GM19043 (cell line): ENCODE measurements at regions not wholly inside any gene's neighbourhood (a gene's known extent, or its start where the extent isn't known, plus 50 kb on each side); places are given as distances from the start of the nearest gene placed in this dataset.

Experiments used
- ATAC-seq: cut with Tn5 transposase; IDR thresholded peaks from one replicate; pipeline ENCODE4 v1.9.1; 2021; ENCODE audit warnings: low read depth; ENCODE audit not compliant: unreplicated experiment

DNA sequence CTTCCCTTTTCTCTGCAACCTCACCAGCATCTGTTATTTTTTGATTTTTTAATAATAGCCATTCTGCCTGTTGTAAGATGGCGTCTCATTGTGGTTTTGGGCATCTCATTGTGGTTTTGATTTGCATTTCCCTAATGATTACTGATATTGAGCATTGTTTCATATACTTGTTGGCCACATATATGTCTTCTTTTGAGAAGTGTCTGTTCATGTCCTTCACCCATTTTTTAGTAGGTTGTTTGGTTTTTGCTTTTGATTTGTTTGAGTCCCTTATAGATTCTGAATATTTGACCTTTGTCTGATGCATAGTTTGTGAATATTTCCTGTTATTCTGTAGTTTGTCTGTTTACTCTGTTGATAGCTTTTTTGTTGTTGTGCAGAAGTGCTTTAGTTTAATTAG lies 312.2 kb upstream of the TBC1D5 start:
- ATAC-seq, result no peak

DNA sequence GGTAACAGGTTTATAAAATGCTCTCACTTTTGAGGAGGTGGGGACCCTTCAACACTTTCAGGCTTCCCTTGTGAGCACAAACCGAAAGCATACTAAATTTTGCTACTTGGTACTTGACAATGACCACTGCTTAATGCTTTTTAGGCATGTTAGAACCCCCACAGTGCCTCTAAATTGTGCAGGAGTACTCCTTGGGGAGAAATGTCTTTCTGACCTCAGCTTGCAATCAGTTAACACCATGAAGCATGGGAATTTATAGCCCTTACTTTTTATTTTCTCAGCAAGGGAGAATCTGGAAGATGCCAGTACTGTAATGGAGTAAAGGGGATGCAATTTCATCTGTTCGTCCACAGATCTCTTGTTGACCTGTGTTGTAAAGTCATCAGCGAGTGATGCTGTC lies 308.9 kb upstream of the TBC1D5 start:
- no peak for ATAC-seq

DNA sequence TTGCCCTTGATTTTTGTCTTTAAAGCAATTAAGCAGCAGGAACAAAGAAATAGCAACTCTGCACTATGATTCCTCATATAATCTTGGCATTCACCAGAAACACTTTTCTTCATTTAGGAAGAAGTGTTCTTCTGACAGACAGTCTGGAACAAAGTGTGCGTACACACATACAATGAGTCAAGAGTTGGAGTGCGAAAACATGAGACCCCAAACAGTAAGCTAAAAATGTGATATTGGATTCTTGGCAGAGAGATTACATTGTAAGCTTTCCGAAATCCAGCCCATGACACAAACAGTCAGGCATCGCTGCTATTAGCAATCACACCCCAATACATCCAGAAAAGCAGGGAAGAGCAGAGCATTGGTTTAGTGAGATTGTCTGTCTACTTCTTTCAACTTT lies 306.7 kb upstream of the TBC1D5 start:
- no peak for ATAC-seq

DNA sequence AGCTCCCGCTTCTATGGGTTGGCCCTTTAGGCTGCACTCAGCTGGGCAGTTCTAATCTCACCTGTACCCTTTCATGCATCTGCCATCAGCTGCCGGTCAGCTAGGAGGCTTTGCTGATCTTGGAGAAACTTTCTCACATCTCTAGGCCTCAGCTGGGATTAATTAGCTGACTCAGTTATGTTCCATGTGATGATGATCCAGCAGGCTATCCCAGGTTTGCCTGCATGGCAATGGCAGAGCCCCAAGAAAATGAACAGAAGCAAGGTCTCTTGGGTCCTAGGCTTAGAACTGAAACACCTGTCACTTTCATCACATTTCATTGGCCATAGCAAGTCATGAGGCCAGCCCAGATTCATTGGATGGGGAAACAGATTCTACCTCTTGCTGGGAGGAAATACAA lies 304.6 kb upstream of the TBC1D5 start:
- no peak for ATAC-seq

DNA sequence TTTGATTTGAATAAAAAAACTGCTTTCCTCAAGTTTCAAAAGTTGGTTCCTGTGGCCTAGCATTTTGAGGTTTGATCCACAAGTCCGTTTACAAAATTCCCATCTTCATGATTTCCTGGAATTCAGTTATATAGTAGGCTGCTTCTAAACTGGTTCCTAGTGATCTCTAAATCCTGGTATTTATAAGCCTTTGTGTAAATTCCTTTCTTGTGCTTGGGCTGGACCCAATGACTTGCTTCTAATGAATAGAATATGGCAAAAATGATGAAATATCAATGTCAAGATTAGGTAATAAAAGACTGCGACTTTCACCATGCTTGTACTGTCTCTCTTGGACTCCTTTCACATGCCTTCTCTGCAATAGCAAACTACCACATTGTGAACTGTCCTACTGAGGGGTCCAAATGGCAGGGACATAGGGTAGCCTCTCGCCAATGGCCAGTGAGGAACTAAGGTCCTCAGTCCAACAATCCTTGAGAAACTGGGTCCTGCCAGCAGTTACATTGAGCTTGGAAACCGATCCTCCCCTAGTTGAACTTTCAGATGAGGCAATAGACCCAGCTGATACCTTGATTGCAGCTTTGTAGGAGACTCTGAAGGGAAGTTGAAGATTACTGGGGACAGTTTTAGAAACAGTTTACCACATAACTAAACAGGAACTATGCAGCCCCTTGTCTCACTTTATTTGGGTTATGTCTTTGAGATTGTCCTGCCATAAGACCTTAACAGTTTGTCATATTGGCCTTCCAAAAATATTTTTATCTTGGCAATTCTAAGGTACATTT lies 303.9 kb upstream of the TBC1D5 start:
- no peak for ATAC-seq

DNA sequence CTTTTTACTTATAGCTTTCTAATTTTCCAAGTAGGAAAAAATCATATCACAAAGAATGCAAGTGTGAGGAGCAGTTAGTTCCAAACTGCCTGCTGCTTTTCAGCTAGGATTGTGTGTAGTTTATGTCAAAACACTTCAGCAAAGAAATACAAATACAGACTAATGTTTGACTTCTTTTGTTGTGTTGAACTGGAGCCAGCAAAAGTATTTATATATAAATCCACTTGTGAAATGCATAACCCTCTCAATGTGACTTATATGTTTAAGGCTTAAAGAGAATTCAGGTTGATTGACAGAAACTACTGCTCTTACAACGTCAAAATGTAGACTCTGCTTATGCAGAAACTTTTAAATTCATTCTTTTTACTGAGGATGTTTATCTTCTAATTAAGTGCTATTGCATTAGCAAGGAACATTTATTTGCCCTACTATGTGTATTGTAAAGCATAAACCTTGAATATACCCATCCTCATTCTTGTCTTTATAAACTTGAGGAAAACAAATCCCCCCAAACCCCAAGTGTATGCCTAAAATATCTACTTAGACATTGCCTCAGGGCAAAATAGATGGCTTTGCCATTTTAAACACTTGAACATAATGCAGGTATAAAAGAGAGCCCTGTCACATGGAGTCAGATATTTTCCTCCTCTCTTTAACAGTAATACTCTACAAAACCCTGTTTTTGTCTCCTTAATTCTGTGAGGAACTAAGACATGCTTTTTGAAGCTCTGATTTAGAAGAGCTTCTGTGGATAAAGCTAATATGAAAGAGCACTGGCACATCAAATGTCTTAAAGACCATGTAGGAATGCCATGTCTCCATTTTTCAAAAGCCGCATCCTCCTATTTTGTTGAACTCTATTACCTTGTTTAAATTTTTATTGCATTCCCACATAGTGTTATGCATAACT lies 302.8 kb upstream of the TBC1D5 start:
- no peak for ATAC-seq

DNA sequence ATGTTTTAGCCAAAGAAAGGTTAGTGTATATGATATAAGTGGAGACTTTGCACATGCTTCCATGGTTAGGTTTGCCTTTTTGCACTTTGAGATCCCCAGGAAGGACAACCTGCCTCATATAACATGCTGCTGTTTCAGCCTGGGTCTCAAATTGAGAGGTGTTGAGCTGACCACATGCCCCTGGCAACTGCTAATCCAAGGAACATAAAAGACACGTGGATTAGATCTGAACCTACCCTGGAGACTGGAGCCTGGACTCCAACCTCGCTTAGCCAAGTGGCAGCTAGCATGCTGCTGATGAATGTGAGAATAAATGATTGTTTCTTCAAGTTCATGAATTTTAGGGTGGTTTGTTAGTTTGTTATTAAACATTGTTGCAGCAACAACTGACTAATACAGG lies 301.8 kb upstream of the TBC1D5 start:
- no peak for ATAC-seq

DNA sequence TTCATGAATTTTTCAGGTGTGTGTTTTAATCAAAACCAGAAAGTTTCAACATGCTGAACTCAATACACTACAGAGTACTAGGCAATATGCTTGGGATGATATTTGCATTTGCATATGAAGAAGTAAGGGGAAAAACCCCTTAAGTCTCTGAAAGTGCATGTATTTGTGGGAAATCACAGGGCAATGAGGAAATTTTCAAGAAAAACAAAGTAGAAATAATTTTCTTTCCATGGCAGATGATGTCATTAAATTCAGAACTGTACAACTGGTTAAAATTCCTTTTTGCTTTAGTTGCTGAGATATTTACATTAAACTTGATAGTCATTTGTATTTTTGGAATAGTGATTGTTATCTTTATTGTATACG lies 294.0 kb upstream of the TBC1D5 start:
- no peak for ATAC-seq

DNA sequence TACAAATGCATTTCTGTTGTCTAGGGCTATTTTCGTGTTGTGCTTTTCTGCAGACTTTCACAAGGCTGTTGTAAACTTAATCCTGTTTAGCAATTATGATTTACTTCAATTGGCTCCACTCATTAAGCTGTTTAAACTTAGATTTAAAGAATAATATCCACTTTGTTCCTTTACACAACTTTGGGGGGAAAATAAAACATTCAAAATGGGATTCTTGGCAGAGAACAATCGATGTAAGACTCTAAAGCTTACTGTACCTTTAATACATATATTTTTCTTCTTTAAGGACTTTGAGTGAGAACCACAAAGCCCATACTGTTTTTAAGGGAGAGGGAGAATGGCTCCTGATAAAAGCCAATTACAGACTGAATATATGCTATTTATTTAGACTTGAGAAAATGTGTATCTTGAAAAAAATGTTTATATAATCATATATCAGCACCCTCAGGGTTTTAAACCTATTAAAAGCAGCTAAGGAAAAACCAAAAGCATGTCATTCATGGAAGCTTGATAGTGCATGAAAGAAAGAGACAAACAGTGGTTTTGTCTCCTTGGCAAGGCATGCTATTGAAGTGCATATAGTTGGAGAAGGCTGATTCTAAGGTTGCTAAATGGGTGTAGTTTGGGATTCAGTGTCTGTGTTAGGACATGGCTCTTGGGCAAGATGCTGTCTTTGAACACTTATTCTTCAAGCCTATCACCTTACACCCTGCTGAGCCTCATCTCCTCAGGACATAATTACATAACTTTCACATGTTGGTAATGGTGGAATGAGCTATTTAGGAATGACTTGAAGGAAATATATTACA lies 293.4 kb upstream of the TBC1D5 start:
- ATAC-seq, result no peak

DNA sequence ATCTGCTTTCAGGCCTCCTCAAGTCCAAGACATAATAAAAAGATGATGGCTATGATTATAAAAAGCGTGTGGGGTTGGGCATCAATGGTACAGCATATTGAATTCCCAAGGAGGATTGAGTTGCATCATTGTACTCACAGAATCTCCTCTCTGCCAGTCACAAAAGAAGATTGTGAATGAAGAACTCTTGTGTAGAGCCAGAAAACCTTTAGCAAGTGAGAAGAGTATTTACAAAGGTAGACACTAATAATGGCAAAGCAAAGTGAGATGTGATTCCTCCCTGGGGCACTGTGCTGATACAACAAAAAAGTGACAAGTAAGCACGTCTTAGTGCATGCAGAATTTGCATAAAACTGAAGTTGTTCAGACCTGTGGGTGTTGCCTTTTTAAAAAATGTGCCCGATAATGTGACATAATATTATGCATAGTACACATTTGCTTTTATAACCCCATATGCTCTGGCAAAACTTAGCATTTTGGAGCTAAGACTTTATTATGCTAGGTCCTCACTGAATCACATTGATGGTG lies 291.2 kb upstream of the TBC1D5 start:
- ATAC-seq, result no peak

DNA sequence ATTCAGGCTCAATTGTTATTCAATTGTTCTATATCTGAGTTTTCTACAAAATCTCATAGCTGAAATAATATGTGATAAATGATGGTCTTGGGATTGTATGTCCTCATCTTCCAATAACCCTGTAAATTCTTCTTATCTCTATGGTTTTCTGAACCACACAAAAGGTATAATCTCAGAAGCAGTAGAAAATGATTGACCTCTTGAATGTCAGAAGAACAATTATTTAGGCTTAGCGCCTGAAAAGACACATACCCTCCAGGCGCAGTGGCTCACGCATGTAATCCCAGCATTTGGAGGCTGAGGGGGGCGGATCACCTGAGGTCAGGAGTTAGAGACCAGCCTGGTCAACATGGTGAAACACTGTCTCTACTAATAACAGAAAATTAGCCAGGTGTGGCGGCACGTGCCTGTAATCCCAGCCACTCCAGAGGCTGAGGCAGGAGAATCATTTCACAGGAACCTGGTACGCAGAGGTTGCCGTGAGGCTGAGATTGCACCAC lies 288.0 kb upstream of the TBC1D5 start:
- no peak for ATAC-seq

DNA sequence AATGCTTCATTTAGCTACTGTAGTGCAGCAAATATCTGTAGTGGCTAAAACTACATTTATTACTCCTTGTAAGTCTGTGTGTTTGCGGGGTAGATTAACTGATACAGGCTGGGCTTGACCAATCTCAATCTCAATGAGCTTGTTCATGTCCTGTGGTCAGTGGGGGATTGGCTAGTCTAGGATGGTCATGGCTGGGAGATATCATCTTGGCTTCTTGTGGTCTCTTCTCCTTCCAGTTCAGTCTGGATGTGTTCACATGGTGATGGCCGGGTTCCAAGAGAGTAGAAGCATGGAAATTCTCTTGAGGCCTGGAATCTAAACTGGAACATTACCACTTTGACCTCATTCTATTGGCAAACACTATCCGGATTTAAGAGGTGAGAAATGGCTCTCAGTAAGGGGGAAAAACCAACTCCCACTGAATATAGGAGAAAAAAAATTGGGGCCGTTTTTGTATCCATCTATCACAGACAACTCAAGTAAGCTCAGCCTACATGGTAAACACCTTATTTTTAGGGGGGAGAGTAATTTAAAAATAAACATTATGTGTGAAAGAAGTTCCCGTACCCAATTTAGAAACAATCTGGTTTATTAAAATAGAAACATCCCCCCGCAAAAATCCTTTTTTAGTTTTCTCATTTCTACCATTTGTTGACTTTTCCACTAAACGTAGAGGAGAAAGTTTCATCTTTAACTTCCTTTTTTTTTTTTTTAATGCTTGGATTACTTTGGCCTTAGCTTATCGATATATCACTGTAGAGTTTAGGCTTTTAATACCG lies 284.9 kb upstream of the TBC1D5 start:
- ATAC-seq, result no peak

DNA sequence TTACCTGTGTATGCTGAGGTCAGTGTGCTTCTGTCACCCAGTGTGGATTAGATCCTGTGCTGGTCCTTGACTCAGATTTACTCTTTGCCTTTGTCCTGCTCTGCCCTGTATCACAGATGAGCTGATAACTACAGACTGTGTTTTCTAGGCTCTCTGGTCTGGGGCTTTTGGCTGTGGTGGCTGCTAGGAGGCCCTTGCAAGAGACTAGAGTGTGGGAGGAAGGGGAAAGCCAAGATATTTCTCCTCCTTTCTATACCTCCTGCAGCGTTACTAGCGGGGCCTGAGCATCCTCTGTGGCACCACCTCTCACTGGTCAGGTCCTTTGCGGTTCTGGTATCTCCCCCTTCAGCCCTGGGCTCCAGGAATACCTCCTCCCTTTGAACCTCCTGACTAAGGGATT lies 282.3 kb upstream of the TBC1D5 start:
- no peak for ATAC-seq

DNA sequence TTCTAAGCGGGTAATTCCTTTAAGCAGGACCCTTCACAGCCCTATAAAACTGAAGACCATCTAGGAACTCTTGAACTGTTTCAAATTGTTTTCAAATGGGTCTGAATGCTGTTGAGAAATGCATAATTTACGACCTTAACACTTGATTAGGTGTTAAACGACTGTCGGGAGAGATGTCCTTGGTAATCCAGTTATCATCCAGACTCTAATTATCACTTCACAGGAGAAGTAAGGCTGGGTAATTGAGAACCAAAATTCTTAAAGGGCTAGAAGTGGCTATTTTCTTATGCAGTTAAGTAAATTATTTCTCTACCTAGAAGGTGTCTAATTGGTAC lies 276.7 kb upstream of the TBC1D5 start:
- ATAC-seq, result no peak

DNA sequence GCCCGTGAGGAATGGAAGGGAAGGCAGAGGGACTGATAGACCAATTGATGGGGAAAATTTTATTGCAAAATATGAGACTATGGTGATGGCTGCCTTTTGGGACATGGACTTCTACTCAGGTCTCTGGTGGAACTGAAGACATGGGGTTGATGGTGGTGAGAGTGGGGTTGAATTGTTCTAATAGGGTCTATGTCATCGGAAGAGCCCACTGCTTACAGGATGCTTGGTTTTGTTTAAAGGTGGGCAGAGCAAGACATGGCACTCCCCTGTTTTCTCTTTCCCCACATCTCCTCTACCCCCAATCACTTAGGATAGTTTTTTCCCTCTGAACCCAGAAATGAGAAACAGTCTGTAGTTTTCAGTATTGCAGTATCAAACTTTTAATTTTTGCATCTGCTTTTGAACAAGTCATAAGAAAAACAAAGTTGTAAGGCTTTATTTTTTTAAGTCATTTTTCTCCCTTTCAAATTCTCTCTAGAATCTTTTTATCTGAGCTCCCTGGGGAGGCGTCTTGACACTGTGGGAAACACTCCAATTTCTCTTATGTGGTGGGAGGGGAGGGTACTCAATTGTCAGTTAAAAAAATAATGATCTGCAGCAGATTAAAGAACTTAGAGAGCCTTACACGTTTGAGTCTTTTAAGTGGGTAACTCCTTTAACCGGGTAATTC lies 276.2 kb upstream of the TBC1D5 start:
- no peak for ATAC-seq

DNA sequence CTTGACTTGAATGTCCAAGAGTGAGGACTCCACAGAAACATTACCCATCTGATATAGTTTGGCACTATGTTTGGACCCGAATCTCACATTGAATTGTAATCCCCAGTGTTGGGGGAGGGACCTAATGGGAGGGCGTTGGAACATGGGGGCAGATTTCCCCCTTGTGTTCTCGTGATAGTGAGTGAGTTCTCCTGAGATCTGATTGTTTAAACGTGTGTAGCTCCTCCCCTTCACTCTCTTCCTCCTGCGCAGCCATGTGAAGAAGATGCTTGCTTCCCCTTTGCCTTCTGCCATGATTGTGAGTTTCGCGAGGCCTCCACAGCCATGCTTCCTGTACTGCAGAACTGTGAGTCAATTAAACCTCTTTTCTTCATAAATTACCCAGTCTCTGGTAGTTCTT lies 273.9 kb upstream of the TBC1D5 start:
- no peak for ATAC-seq

DNA sequence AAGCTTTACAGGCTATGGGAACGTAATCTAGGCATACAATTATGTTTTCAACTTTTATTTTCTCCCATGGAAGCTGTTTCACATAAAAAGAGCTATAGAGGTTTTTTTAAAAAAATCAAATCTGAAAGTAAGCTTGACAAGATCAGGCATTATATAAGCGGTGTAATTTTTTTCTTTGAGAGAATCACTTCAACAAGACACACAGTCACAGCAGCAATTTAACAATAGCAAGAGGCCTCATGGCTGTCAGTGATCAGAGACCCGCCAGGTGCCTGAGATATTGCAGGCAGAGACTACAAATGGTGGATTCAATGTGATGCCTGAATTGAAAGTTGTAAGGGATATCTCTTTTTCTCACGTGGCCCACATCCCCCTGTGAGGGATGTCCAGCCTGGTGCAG lies 270.5 kb upstream of the TBC1D5 start:
- ATAC-seq, result no peak

DNA sequence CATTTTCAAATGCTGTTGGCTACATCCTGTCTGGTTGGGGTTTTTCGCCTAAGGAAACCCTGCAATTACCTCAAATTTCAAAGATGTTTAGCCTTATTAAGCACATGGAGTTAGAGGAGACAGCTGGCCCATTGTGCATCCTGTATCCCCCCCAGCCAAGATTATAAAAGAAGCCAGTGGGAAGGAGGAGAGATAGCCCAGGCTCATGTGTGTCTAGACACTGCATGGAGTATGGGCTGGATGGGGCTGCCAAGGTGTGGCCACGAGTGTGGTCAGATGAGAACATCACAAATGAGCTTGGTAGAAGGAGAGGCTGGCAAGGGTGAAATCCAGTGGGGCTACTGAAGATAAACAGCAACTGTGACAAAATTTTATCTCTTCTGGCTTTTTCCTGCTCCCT lies 270.0 kb upstream of the TBC1D5 start:
- no peak for ATAC-seq

DNA sequence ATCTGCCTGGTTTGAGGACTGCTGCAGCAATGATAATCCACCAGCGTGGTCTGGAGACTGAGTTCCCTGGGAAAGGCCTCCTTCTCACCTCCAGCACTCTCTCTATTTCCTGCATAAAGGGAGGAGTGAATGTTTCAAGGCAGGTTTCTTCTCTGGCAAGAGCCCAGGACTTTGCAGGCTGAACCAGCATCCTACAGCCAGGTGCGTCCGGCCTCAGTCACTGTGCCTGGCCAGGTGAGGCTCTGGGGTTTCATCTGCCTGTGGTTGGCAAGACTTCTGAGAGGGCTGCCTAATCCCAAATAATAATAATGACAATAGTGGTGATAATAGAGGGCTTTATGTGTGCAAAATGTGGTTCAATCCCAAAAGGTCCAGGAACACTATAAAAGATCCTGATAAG lies 269.0 kb upstream of the TBC1D5 start:
- no peak for ATAC-seq

DNA sequence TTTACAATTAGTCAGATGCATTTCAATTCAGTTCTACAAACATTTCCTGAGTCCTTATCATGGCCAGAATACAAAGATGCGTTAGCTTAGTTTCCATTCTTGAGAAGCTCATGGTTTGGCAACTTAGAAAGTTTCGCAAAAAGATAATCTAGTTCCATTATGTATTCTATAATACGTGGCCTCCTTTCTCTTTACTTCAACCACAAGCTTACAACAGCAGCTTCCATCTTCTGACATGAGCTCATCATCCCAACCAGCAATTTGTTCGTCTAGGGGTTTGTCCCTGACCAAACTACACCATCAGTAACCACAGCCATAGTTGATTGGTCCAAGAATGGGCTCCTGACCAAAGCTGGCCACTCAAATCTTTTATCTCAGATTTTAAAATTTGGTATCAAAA lies 267.6 kb upstream of the TBC1D5 start:
- no peak for ATAC-seq
